ENCODE measurements at regions not wholly inside any gene's neighbourhood (a gene's known extent, or its start where the extent isn't known, plus 50 kb on each side); places are given as distances from the start of the nearest gene placed in this dataset.

DNA sequence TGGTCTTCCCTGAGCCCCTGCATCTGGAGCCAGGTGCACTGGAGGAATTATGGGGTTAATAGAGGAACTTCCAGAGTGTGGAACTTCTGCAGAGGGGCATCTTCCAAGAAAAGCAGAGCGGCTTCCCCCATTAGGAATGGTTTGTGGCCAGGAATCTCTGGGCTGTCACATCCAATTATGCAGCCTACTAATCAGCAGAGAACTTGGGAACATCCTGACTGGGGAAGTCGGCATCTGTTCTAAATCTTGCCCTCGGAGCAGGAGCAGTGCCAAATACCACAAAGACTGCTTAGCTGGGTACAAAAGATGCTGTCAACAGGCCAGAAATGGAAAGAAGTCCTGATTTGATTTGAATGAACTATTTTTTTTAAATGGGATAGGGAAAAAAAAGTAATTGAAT, 435.1 kb downstream of the ZNF536 start:
- no peak for TF ChIP-seq EZH2 (IDR thresholded peaks at IDR 0.05; ENCODE audit: low read depth, low read length, severe bottlenecking)
- TF ChIP-seq, protein P1, sequence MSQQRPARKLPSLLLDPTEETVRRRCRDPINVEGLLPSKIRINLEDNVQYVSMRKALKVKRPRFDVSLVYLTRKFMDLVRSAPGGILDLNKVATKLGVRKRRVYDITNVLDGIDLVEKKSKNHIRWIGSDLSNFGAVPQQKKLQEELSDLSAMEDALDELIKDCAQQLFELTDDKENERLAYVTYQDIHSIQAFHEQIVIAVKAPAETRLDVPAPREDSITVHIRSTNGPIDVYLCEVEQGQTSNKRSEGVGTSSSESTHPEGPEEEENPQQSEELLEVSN (IDR thresholded peaks at IDR 0.05): no peak
- TF ChIP-seq, protein P2, sequence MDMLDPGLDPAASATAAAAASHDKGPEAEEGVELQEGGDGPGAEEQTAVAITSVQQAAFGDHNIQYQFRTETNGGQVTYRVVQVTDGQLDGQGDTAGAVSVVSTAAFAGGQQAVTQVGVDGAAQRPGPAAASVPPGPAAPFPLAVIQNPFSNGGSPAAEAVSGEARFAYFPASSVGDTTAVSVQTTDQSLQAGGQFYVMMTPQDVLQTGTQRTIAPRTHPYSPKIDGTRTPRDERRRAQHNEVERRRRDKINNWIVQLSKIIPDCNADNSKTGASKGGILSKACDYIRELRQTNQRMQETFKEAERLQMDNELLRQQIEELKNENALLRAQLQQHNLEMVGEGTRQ (IDR thresholded peaks at IDR 0.05; ENCODE audit: low read length): no peak
- TF ChIP-seq MAFK (IDR thresholded peaks at IDR 0.05; ENCODE audit: low read depth, low read length): no peak
- TF ChIP-seq, protein P3, sequence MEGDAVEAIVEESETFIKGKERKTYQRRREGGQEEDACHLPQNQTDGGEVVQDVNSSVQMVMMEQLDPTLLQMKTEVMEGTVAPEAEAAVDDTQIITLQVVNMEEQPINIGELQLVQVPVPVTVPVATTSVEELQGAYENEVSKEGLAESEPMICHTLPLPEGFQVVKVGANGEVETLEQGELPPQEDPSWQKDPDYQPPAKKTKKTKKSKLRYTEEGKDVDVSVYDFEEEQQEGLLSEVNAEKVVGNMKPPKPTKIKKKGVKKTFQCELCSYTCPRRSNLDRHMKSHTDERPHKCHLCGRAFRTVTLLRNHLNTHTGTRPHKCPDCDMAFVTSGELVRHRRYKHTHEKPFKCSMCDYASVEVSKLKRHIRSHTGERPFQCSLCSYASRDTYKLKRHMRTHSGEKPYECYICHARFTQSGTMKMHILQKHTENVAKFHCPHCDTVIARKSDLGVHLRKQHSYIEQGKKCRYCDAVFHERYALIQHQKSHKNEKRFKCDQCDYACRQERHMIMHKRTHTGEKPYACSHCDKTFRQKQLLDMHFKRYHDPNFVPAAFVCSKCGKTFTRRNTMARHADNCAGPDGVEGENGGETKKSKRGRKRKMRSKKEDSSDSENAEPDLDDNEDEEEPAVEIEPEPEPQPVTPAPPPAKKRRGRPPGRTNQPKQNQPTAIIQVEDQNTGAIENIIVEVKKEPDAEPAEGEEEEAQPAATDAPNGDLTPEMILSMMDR (IDR thresholded peaks at IDR 0.05; ENCODE audit: control extremely low read depth in 1 of 3, insufficient read depth in 1 of 3, low read depth in 1 of 3, low read length in 3 of 3): no peak
- no peak for TF ChIP-seq POLR2AphosphoS5 (IDR thresholded peaks at IDR 0.05; ENCODE audit: low read depth, low read length)
- no peak for TF ChIP-seq RAD21 (IDR thresholded peaks at IDR 0.05 in 1 of 2, conservative IDR thresholded peaks at IDR 0.05 in 1 of 2; ENCODE audit: low read depth in 2 of 2, low read length in 2 of 2)
- TF ChIP-seq ASH2L (IDR thresholded peaks at IDR 0.05; ENCODE audit: low read length): no peak
- no peak for TF ChIP-seq TAF1 (IDR thresholded peaks at IDR 0.05; ENCODE audit: low read depth, low read length)
- TF ChIP-seq POLR2A (IDR thresholded peaks at IDR 0.05; ENCODE audit: control extremely low read depth in 1 of 2, low read depth in 2 of 2, low read length in 2 of 2): no peak
- no peak for TF ChIP-seq CEBPB (IDR thresholded peaks at IDR 0.05; ENCODE audit: low read depth, low read length)
- TF ChIP-seq HDAC6 (IDR thresholded peaks at IDR 0.05; ENCODE audit: low read depth, low read length): no peak
- no peak for TF ChIP-seq YY1 (IDR thresholded peaks at IDR 0.05; ENCODE audit: low read depth, low read length)
- TF ChIP-seq CHD2 (IDR thresholded peaks at IDR 0.05; ENCODE audit: low read length): no peak
